ENCODE measurements at regions not wholly inside any gene's neighbourhood (a gene's known extent, or its start where the extent isn't known, plus 50 kb on each side); places are given as distances from the start of the nearest gene placed in this dataset.
"Not testable (repeated sequence)": the region's sequence is repeated elsewhere in the genome, so short reads cannot be mapped to it uniquely, and the experiment has no call there.

- H3K27me3 ChIP-seq (ENCODE audit: insufficient read depth, low read length) = peaks cover 18% of the 10 kb centered on the region
- no peak overlapping the region for H3K4me3 ChIP-seq (ENCODE audit: low read depth, low read length)
- H3K4me1 ChIP-seq (ENCODE audit: control insufficient read depth, insufficient read depth, low read length, unreplicated experiment) = no peaks in the 10 kb centered on the region
- H3K79me2 ChIP-seq (ENCODE audit: control insufficient read depth, insufficient read depth, low read length, unreplicated experiment) = no peaks in the 10 kb centered on the region
- no peak overlapping the region for H2AFZ ChIP-seq (ENCODE audit: low read length, unreplicated experiment)
- no peak overlapping the region for H3K27ac ChIP-seq (ENCODE audit: low read depth, low read length)
- H3K36me3 ChIP-seq (ENCODE audit: insufficient read depth, low read length) = no peaks in the 10 kb centered on the region
Observed at GRCh38 chr4:103264905-103265304, 66.8 kb upstream of the CENPE start.

- not testable (repeated sequence) for H2AFZ ChIP-seq (ENCODE audit: low read length, unreplicated experiment); H3K79me2 ChIP-seq (ENCODE audit: control insufficient read depth, insufficient read depth, low read length, unreplicated experiment)
Observed at GRCh38 chr4:103256068-103256467, 57.9 kb upstream of the CENPE start.

More at GRCh38 chr4:103256068-103256467, 57.9 kb upstream of the CENPE start:
- H3K4me3 ChIP-seq (ENCODE audit: low read depth, low read length); H3K4me1 ChIP-seq (ENCODE audit: control insufficient read depth, insufficient read depth, low read length, unreplicated experiment); H3K36me3 ChIP-seq (ENCODE audit: insufficient read depth, low read length); H3K27ac ChIP-seq (ENCODE audit: low read depth, low read length): not testable (repeated sequence)
- peaks cover 27% of the 10 kb centered on the region; the same call in 1 of the 2 replicates for H3K27me3 ChIP-seq (ENCODE audit: insufficient read depth, low read length)

All from ACC112 (cell line).